ENCODE measurements at regions not wholly inside any gene's neighbourhood (a gene's known extent, or its start where the extent isn't known, plus 50 kb on each side); places are given as distances from the start of the nearest gene placed in this dataset.

DNA sequence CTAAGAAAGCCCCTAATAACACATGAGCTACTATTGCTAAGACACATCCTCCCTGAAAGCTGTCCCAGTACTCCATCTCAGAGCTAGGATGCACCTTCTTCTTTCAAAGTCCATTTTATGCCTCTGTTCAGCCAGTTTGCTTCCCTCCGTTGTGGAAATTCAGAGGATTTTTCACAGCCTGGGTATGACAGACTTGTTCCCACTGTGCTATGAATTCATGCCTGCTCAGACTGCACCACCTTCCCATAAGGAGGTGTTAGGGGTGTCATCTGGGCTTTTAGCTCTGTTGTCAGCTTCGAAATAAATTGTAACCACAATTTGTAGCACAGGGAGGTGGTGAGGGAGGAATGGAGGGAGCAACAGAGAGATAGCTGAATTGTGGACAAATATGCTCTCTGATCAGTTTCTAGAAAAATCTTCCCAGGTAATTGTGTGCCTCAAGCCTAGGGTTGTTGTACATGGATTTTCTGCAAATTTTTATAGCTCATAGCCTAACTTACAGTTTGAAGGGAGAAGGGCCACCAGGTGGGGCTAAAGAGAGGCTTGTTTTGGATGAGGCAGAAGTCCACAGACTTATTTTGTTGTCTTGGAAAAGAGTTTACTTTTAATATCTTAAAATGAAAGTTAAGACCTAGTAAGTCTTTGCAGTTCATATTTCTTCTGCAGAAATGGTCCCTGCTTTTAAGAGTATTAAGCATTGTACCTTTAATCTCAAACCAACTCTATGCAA lies 462.0 kb downstream of the PDCD6IP start:
- DNase-seq, result peak in 1 of 2 donors; percentile 5

- DNase-seq, result no peak
Measured at GRCh38 chr3:34261001-34261385, 462.6 kb downstream of the PDCD6IP start.

GRCh38 chr3:34263101-34263621 lies 464.7 kb downstream of the PDCD6IP start:
- DNase-seq, result no peak

GRCh38 chr3:34264337-34265041 lies 466.1 kb downstream of the PDCD6IP start:
- DNase-seq, result no peak

- no peak for DNase-seq
Measured at GRCh38 chr3:34267088-34267487, 468.7 kb downstream of the PDCD6IP start.

- no peak for DNase-seq
Measured at GRCh38 chr3:34268032-34268709, 469.7 kb downstream of the PDCD6IP start.

GRCh38 chr3:34275811-34276210 lies 477.4 kb downstream of the PDCD6IP start:
- no peak for DNase-seq

DNA sequence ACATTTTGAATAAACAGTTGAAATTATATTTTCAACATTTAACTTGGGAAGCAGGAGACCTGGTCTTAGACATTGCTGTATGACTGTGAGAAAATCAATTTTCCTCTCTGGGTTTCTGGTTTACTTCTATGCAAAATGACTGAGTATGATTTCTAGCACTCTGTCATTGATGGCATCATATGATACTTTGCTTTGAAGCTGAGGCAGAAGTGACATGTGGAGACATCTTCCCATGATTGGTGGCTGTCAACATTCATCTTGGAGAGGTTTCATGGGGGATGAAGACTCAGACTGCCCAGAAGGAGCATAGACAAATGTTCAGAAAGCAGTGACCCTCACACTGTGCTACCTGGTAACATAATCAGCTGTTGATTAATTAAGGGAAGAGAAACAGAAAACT lies 477.9 kb downstream of the PDCD6IP start:
- no peak for DNase-seq

- no peak for DNase-seq
Measured at GRCh38 chr3:34277110-34277509, 478.7 kb downstream of the PDCD6IP start.

DNA sequence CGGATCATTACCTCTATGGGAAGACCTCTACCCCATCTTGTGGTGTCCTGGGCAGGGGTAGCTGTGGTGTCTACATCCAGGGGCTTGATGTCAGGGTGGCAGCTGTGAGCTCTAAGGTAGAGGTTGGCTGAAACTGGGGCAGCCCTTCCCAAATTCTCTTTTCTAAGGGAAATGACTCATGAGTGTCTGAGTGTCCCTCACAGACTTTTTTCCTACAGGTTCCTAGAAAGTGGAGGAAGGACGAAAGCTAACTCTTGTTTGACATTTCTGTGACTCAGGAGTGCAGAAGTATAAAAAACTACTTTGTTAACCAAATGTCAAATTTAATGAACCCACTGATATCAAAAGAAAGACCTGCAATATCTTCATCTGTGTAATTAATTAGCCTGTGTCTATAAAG lies 481.5 kb downstream of the PDCD6IP start:
- DNase-seq, result no peak

- DNase-seq, result no peak
Measured at GRCh38 chr3:34283751-34284150, 485.3 kb downstream of the PDCD6IP start.

DNA sequence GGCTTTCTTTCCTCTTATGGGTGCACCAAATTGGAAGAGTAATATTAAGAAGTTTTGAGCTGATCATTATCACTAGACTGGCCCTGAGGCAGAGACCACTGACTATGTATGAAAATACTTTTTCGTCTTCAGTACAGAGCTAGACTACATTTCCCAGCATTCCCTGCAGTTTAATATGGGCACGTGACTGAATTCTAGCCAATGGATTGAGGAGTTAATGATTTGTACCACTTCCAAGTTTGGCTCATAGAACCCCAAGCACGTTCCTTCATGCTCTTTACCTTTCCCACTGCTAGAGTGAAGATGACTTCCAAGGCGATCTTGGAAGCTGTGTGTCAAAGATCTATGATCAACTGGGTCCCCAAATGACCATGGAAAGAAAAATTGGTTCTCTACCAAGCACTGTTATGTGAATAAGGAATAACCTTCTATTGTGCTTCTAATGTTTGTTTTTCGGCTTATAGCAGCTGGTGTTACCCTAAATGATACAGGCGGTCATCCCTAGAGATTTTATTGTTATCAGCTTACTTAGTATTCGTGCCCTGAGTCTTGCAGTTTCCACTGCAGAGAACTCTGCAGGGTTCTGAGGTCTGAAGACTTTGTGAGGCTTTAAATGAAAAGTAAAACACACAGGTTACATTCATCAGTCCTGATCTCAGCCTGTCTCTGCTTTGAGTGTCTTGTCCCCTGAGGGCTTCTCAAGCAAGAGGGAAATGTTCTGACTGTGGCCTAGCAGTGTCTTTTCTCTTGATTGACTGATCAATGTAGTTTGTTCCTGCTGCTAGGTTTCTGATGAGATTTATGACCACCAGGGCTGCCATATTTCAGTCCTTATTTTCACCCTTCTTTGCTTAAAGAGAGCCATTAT lies 486.8 kb downstream of the PDCD6IP start:
- no peak for DNase-seq

GRCh38 chr3:34285827-34286188 lies 487.4 kb downstream of the PDCD6IP start:
- no peak for DNase-seq

DNA sequence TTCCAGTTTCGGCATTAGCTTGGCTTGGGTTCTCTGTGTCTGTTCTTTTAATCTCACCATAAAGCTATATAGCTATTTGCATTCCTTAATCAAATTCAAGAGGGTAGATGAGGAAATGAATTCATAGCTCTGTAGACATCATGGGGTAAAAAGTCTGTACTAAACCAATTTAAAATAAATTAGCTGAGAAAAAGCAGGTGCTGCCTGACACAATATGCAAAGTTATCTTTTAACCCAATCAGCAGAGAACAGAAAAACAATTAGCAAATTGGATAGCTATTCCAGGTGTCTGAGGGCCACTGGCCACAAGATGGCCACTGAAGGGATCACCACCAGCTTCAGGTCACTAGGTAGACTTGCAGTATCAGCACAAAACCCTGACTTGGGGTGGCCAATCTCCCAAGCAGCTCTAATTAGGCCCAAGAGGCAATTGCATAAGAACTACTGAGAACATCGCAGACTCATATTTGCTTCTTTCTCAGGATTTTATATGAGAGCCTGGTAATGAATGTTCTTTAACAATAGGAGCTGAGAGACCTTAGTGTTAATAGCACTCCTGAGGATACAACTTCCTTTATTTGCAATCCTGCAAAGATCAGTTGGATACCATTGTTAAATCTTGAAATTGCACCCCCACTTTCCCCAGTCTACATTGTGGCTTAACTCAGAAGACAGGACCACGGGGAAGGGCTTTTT lies 494.3 kb downstream of the PDCD6IP start:
- no peak for DNase-seq

- DNase-seq, result no peak
Measured at GRCh38 chr3:34294240-34294639, 495.8 kb downstream of the PDCD6IP start.

- DNase-seq, result no peak
Measured at GRCh38 chr3:34296796-34297195, 498.4 kb downstream of the PDCD6IP start.

DNA sequence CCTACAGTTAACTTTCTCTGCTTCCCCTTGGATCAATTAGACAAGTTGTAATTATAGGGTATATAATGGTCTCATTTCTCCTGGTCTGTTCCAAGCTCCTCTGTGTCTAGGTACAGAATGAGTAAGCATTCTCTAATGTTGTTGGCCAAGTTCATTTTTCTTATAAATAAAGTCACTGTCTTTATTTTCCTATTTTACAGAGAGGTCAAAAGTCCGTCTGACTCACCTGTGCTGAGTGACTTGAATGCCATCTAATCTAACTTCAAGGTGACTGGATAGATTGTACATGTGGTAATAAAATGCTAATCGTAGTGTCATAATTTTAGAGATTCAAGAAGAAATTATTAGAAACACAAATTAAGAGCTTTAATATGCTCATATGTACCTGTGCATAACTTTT lies 500.2 kb downstream of the PDCD6IP start:
- no peak for DNase-seq

GRCh38 chr3:34300621-34301020 lies 502.2 kb downstream of the PDCD6IP start:
- no peak for DNase-seq

GRCh38 chr3:34301313-34301712 lies 502.9 kb downstream of the PDCD6IP start:
- DNase-seq, result no peak

GRCh38 chr3:34305266-34305665 lies 506.8 kb downstream of the PDCD6IP start:
- DNase-seq, result no peak

- no peak for DNase-seq
Measured at GRCh38 chr3:34312684-34313083, 514.3 kb downstream of the PDCD6IP start.

DNA sequence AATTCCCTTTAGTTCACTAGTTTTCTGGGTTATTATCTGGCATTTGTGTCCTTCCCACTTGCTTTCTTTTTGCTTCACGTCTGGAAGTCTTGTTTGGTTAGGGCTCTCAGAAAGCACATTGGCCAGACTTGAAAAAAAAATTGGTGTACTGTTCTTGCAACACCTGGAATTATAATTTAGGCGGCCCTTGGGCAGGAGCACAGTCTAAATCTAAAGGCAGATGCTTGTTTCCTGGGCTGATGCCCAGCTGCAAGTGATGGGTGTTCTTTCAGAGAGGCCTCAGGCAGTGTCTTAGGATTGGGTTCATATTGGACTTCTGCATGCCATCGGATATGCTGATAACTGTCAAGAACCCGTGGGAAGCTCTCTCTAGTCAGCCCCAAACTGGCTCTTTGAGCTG lies 521.5 kb downstream of the PDCD6IP start:
- no peak for DNase-seq
